ENCODE measurements at regions not wholly inside any gene's neighbourhood (a gene's known extent, or its start where the extent isn't known, plus 50 kb on each side); places are given as distances from the start of the nearest gene placed in this dataset.

- no peaks in the 10 kb centered on the region for H3K36me3 ChIP-seq (ENCODE audit: control insufficient read depth, insufficient read depth, low read length)
- POLR2A ChIA-PET (ENCODE audit: unreplicated experiment): no interaction called here
These were observed 148.8 kb downstream of the TPRA1 start for GRCh38 chr3:127441764-127442163.

More at GRCh38 chr3:127441764-127442163, 148.8 kb downstream of the TPRA1 start:
- H3K4me1 ChIP-seq (ENCODE audit: control insufficient read depth, insufficient read depth, low read length): no peaks in the 10 kb centered on the region
- H4K91ac ChIP-seq (ENCODE audit: insufficient read depth, low read depth, low read length): no peak overlapping the region
- H3K9ac ChIP-seq (ENCODE audit: low read depth, low read length): no peak overlapping the region
- H3K18ac ChIP-seq (ENCODE audit: low read depth, low read length): no peak overlapping the region
- no peak for ATAC-seq (ENCODE audit: low read depth)
- H3K9me3 ChIP-seq (ENCODE audit: control insufficient read depth, insufficient read depth, low read length): no peaks in the 10 kb centered on the region
- H3K4ac ChIP-seq (ENCODE audit: low read depth, low read length): no peak overlapping the region
- no peaks in the 10 kb centered on the region for H3K79me1 ChIP-seq (ENCODE audit: low read depth in 1 of 2, low read length in 2 of 2)
- peaks cover 13% of the 10 kb centered on the region; the same call in 1 of the 2 replicates for H3K27me3 ChIP-seq (ENCODE audit: control insufficient read depth, insufficient read depth, low read length)
- in situ Hi-C loops (cut with MboI; ENCODE audit: low sequenced_read_pairs) (no loop called here), dilution Hi-C loops (cut with HindIII; ENCODE audit: low sequenced_read_pairs, unreplicated experiment) (no loop called here), intact Hi-C loops (cut with micrococcal nuclease) (no loop called here)
- no TSS peak for BruUV-seq (replicated peaks)
- no peak overlapping the region for H4K5ac ChIP-seq (ENCODE audit: low read depth, low read length)
- no peak overlapping the region for H3K4me3 ChIP-seq (ENCODE audit: insufficient read depth, low read depth, low read length)
- H3K27ac ChIP-seq (ENCODE audit: insufficient read depth, low read length): no peak overlapping the region
- no peaks in the 10 kb centered on the region for H3K9me1 ChIP-seq (ENCODE audit: insufficient read depth, low read length)
- no peak for DNase-seq
- H2AK9ac ChIP-seq (replicated peaks; ENCODE audit: low read depth, low read length, poor library complexity): no peak overlapping the region
- no peak for TF ChIP-seq NFE2L2 (IDR thresholded peaks at IDR 0.05; ENCODE audit: low read depth, low read length)
- TF ChIP-seq RAD21 (IDR thresholded peaks at IDR 0.05; ENCODE audit: low read length): no peak
- no peak for TF ChIP-seq MAZ (IDR thresholded peaks at IDR 0.05; ENCODE audit: borderline replicate concordance, low read depth, low read length)
- TF ChIP-seq BHLHE40 (IDR thresholded peaks at IDR 0.05; ENCODE audit: low read depth, low read length): no peak
- TF ChIP-seq MXI1 (IDR thresholded peaks at IDR 0.05; ENCODE audit: borderline replicate concordance, low read depth, low read length): no peak
- no peak for TF ChIP-seq SMC3 (IDR thresholded peaks at IDR 0.05; ENCODE audit: low read depth, low read length)
- TF ChIP-seq, protein P1, sequence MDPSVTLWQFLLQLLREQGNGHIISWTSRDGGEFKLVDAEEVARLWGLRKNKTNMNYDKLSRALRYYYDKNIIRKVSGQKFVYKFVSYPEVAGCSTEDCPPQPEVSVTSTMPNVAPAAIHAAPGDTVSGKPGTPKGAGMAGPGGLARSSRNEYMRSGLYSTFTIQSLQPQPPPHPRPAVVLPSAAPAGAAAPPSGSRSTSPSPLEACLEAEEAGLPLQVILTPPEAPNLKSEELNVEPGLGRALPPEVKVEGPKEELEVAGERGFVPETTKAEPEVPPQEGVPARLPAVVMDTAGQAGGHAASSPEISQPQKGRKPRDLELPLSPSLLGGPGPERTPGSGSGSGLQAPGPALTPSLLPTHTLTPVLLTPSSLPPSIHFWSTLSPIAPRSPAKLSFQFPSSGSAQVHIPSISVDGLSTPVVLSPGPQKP (IDR thresholded peaks at IDR 0.05; ENCODE audit: borderline replicate concordance, low read depth, low read length): no peak
- TF ChIP-seq MAFK (IDR thresholded peaks at IDR 0.05; ENCODE audit: low read depth, low read length): no peak
- no peak overlapping the region for H4K8ac ChIP-seq (ENCODE audit: low read depth in 2 of 2, low read length in 2 of 2)
- no peak overlapping the region for H3K4me2 ChIP-seq (ENCODE audit: low read depth, low read length)
- no peak overlapping the region for H3K23ac ChIP-seq (ENCODE audit: low read depth, low read length)
- no peak overlapping the region for H2AK5ac ChIP-seq (ENCODE audit: low read depth, low read length)
- no CpG with 5 or more reads among the region's 9 CpGs for WGBS, 2 experiments (ENCODE audit: extremely low coverage in 2 of 2, insufficient read length in 1 of 2)
- CTCF ChIA-PET: interaction anchor here (1.1 to 1.2 kb wide), 2 partner anchors 15 to 762 kb away, joined by 3 read pairs; no protein-coding TSS in a partner anchor
- no peak overlapping the region for H2BK120ac ChIP-seq (ENCODE audit: low read depth, low read length)
- H4K20me1 ChIP-seq (ENCODE audit: insufficient read depth, low read length): no peaks in the 10 kb centered on the region
- no peak overlapping the region for H2BK5ac ChIP-seq (ENCODE audit: low read depth, low read length, poor library complexity, severe bottlenecking)
- H2BK20ac ChIP-seq (ENCODE audit: low read depth, low read length): no peak overlapping the region
- H3K56ac ChIP-seq (ENCODE audit: extremely low read depth, insufficient read depth, low read length): no peak overlapping the region
- no peak overlapping the region for H2BK15ac ChIP-seq (ENCODE audit: low read depth, low read length)
- no peak overlapping the region for H2AFZ ChIP-seq (replicated peaks; ENCODE audit: low read length, poor library complexity)
- H3K14ac ChIP-seq (replicated peaks; ENCODE audit: low read depth, low read length): no peak overlapping the region

Data from IMR-90 (cell line).